Mucosa of descending colon (tissue), 3 donors: ENCODE measurements at regions not wholly inside any gene's neighbourhood (a gene's known extent, or its start where the extent isn't known, plus 50 kb on each side); places are given as distances from the start of the nearest gene placed in this dataset.
"Not testable (repeated sequence)": the region's sequence is repeated elsewhere in the genome, so short reads cannot be mapped to it uniquely, and the experiment has no call there.

Experiments used
- ATAC-seq: fragments of 200-7000 bp; cut with Tn5 transposase; one replicate; pipeline ENCODE4 v1.9.1; 2020; ENCODE audit warnings: mild to moderate bottlenecking, moderate library complexity
- DNase-seq, 3 donors: peaks; one replicate each; pipeline ENCODE4 v3.0.0-alpha.2; 2020
- H3K36me3 ChIP-seq: fragments of 200-600 bp; one replicate; pipeline ENCODE4 v1.8.0; 2021; ENCODE audit warnings: low read depth, mild to moderate bottlenecking
- H3K4me1 ChIP-seq: fragments of 200-600 bp; one replicate; pipeline ENCODE4 v1.8.0; 2021; ENCODE audit warnings: low read depth, mild to moderate bottlenecking
- H3K4me3 ChIP-seq: fragments of 200-600 bp; one replicate; pipeline ENCODE4 v1.8.0; 2021; ENCODE audit warnings: mild to moderate bottlenecking
- H3K9me3 ChIP-seq: fragments of 200-600 bp; one replicate; pipeline ENCODE4 v1.8.0; 2021; ENCODE audit warnings: mild to moderate bottlenecking
- intact Hi-C, 2 donors: fragments of 100-400 bp; cut with DNase I in 1 of 2; cut with micrococcal nuclease in 1 of 2; formaldehyde crosslinking; loops; one replicate each; pipeline versions ENCODE4 v1.11.0 to v1.11.1; 2022; cut with DNase I, micrococcal nuclease
- TF ChIP-seq, protein P1 (sequence below): fragments of 200-600 bp; IDR thresholded peaks from one replicate; pipeline ENCODE4 v1.8.0; 2022; ENCODE audit warnings: antibody characterized with exemption, mild to moderate bottlenecking
- donor health status: DM: no; HTN: no; CAD: no; lungs with moderate emphysema.
- donor health status: DM: no; HTN: no; CAD: no.
- donor health status: DM: no; HTN: yes; CAD: no.

DNA sequence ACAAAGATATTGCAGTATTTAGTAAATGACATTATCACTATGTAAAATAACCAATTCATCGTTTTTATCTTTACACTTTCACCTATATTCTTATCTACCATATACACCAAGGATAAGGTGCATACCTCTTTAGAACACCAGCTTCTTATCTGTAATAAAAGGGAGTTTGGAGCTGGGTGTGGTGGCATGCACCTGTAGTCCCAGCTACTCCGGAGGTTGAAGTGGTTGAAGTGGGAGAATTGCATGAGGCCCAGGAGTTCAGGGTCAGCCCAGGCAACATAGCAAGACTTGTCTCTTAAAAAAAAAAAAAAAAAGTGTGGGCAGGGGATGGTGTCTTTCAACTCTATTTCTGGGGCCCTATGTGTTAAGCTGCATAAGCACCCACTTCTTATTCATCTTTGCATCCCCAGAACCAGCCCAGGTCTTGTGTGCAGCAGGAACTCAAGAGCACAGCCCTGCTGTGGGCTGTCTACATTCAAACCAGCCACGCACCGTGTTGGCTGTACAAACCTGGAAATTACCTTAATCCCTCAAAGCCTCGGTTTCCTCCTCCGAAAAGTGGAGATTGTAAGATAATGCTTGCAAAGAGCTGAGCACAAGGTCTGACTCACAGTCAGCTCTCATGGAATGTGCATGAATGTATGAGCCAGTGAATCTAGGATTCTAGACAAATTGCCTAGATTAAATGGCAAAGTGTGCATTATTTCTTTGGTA lies 256.6 kb upstream of the FOXN3 start:
- Histone ChIP-seq H3K36me3 (no peaks in the 10 kb centered on the region), H3K4me3 (no peak overlapping the region), H3K4me1 (peaks cover 7% of the 10 kb centered on the region), H3K9me3 (no peaks in the 10 kb centered on the region)
- intact Hi-C loops = no loop called here
- TF ChIP-seq, protein P1, sequence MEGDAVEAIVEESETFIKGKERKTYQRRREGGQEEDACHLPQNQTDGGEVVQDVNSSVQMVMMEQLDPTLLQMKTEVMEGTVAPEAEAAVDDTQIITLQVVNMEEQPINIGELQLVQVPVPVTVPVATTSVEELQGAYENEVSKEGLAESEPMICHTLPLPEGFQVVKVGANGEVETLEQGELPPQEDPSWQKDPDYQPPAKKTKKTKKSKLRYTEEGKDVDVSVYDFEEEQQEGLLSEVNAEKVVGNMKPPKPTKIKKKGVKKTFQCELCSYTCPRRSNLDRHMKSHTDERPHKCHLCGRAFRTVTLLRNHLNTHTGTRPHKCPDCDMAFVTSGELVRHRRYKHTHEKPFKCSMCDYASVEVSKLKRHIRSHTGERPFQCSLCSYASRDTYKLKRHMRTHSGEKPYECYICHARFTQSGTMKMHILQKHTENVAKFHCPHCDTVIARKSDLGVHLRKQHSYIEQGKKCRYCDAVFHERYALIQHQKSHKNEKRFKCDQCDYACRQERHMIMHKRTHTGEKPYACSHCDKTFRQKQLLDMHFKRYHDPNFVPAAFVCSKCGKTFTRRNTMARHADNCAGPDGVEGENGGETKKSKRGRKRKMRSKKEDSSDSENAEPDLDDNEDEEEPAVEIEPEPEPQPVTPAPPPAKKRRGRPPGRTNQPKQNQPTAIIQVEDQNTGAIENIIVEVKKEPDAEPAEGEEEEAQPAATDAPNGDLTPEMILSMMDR = no peak
- DNase-seq (peak in 1 of 3 donors; percentile 59), ATAC-seq (peak; percentile 86)

DNA sequence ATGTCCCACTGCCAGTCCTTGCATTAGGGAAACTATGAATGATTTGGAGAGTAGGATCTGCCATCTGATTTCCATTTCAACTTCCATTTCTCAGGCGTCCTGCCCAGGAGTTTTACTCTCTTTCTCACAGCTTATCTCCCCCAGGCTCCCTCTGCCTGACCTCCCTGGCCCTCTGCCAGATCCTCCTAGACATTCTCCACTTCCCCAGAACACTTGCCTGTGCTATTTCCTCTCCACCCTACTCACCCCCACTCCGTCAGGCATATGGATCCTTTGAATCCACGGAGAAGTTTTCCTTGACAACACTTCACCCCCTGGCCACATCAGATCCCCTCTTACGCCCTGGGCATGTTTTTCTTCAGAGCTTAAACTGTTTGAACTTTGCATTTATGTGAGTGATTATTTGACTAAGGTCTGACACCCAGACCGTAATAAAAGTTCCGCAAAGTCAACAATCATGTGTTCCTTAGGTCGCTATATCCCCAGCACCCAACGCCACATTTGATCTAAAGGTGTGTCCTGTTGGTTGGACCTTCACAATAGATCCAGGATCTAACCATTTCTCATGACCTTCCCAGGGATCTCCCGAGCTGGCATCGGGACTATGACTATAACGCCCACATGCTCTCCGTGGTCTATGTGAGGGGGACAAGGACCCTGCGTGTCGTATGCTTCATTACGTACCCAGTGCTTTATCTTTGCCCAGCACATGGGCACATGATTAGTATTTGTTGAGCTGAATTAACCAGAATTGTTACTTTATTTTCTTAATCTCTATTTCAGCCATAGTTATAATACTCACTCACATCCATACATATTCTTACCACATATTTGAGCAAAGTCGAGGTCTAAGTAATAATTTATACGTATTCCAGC lies 255.8 kb upstream of the FOXN3 start:
- Histone ChIP-seq H3K4me1 (peaks cover 7% of the 10 kb centered on the region), H3K9me3 (no peaks in the 10 kb centered on the region), H3K36me3 (no peaks in the 10 kb centered on the region), H3K4me3 (no peak overlapping the region)
- intact Hi-C loops = no loop called here
- peak in 2 of 3 donors; percentile 66 to 79 for DNase-seq
- TF ChIP-seq, protein P1 = no peak
- peak; percentile 95 for ATAC-seq

DNA sequence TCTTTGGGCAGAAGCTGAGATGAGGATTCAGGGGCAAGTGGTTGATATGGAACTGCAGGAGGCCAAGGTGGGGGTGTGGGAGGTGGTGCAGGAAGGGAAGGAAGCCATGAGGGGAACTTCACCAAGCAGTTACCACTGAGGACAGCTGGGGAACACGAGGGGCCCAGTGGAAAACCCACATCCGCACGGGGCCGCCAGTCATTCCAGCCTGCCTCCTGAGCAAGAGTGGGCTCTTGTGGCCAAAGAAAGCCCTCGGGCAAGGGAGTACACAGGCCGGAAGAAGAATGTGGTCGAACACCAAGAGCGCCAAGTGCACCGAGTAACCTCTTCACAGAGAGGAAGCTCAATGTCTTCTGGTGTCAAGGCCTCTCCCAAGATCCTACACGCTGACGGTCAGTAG lies 252.2 kb upstream of the FOXN3 start:
- ATAC-seq = no peak
- Histone ChIP-seq H3K9me3 (no peaks in the 10 kb centered on the region), H3K36me3 (no peaks in the 10 kb centered on the region), H3K4me1 (peaks cover 7% of the 10 kb centered on the region), H3K4me3 (no peak overlapping the region)
- TF ChIP-seq, protein P1 = no peak
- DNase-seq = peak in 1 of 3 donors; percentile 40
- intact Hi-C loops = no loop called here

DNA sequence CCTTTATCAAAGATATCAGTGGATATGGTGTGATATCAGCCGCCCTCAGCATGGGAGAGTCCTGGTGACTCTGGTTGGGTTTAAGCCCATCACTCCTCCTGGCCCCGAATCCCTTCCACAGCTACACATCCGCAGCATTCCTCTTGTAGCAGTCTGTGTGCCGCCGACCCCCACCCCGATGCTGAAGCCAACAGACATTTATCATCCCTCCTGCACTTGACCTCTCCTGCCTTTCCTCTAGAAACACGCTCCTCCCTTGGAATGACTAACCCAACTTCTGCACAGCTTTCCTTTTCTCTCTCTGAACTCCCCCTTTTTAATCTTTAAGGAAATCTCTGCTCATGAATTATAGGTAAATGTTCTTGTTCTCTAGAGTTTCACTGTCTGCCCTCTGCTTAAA lies 250.9 kb upstream of the FOXN3 start:
- H3K4me3 ChIP-seq = no peak overlapping the region
- peaks cover 7% of the 10 kb centered on the region for H3K4me1 ChIP-seq
- intact Hi-C loops = no loop called here
- no peak for DNase-seq
- no peaks in the 10 kb centered on the region for H3K36me3 ChIP-seq
- H3K9me3 ChIP-seq = no peaks in the 10 kb centered on the region
- TF ChIP-seq, protein P1 = no peak
- ATAC-seq = no peak

DNA sequence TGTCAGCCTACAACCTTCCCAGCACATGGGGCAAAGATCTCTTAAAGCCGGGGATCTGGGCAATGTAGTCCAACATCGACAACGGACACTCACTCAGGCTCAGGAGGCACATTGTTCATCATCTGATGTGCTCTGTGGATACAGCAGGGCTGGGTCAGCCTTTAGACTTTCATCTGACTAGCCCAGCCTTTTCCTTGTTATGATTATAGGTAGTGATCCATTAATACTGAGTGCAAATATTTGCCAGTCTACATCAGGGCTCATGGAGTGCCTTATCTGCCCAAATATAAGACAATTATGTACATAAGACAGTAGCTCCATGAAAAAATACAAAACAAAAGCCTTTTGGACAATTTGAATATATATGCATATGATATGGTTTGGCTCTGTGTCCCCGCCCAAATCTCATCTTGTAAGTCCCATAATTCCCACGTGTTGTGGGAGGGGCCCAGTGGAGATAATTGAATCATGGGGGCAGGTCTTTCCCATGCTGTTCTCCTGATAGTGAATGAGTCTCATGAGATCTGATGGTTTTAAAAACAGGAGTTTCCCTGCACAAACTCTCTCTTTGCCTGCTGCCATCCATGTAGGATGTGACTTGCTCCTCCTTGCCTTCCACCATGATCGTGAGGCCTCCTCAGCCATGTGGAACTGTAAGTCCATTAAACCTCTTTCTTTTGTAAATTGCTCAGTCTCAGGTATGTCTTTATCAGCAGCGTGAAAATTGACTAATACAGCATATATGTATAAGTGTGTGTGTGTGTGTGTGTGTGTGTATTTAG lies 248.5 kb upstream of the FOXN3 start:
- H3K4me3 ChIP-seq, intact Hi-C loops, H3K9me3 ChIP-seq, H3K36me3 ChIP-seq, H3K4me1 ChIP-seq: not testable (repeated sequence)
- peak; percentile 83 for ATAC-seq
- DNase-seq = peak in 1 of 3 donors; percentile 32
